ENCODE measurements at regions not wholly inside any gene's neighbourhood (a gene's known extent, or its start where the extent isn't known, plus 50 kb on each side); places are given as distances from the start of the nearest gene placed in this dataset.

DNA sequence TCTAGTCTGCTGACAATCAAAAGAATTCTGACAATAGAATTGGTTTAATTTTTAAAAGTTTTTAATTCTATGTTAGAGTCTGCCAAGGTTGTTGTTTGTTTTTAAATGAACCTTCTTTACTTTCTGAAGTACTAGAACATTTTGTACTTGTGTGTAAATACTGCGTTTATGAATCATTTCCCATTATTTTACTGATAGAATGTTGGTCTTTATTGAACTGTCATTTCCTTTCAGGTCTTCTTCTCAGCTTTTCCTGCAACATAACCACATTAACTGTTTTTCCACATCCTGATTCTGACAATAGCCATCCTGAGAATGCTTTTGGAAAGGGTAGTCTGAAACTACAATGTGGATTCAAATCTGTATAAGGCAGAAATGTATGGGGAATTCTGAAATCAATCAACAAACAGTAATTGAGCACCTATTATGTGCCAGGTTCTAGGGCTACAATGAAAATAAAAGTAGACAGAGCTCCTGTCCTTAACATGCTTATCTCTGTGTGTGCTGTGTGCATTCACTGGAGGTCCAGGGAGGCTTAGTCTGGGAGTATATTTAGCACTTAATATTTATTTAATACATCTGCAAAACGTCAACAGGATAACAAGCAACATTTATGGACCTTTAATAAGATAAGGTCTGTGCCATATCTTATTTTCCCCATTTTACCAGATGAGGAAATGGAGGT, 73.1 kb upstream of the SLC38A2 start:
- DNase-seq = no peak

DNA sequence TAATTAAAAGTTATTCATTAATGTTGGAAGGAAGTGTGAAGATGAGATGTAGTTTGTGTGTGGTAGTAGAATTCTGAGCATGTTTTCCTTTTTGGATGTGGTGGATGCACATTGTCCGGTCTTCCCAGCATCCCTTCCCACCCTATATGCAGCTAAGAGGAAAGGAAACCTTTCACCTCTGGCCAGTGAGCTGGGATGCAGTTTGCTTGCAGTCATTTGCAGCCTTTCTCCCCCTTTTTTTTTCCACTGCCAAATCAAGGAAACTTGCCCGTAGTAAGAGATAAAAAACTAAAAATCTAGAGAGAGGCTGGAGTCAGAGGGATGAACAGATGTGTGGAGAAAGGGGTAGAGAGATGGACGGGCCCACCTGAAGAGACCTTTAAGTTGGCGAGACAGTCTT, 72.5 kb upstream of the SLC38A2 start:
- no peak for DNase-seq

DNA sequence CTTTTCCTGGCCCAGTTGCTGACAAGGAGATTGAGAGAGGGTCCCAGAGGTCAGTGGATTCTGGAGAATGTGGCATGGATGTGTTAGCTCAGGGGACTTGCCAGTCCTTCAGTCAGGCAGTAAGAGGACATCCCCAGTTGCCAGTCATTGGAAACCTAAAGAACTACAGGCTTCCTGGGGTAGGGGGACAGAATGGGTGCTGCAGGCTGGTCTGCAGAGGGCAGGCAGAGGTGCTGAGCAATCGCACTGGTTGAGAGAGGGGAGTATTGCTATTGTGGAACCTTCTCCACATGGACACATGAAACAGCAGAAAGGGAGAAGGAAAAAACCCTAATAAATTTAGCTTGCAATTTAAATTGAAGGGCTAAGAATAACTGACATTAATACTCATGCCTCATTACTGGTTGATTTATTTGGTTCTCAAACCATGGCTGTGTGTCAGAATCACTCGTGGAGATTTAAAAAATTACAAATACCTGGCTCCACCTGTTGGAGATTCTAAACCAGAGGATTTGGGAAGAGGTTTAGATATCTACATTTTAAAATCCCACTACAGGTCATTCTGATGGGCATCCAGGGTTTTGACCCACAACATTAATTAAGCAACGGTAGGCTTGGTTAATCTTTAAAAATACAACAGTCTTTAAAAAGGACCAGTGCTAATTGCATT, 71.2 kb upstream of the SLC38A2 start:
- DNase-seq = no peak

DNA sequence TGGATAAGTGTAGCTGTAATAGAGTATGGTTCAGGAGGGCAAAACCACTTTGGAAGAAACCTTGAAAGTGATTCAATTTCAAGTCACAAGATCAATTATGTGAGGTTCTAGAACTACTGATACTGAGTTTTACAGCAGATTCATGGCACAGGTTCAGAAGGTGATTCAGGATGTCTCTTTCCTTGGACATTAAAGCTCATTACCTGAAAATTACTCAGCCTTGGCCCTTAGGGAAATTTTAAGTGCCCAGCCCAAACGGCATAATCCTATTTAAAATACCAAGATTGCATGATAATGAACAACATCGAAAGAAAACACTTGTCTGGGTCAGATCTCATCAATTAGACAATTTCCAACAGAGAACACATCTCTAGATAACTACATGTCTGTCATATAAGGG, 70.2 kb upstream of the SLC38A2 start:
- no peak for DNase-seq

DNA sequence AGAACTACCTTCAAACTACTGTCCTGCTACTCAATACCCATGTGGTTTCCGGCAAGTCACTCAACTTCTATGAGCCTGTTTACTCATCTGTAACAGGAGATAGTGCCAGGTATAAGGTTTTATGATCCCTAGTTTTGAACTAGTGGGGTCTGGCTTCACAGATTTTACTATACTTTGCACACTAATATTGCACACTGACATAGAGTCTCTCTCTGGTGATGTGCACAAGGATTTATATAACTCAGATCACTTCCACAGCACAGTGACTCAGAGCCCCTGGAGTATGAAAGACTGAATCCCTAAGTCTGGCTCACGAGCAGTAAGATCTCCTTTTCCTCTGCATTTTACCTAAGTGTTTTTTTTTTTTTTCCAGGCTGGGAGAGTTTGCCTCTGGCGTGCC, 69.7 kb upstream of the SLC38A2 start:
- DNase-seq = no peak

DNA sequence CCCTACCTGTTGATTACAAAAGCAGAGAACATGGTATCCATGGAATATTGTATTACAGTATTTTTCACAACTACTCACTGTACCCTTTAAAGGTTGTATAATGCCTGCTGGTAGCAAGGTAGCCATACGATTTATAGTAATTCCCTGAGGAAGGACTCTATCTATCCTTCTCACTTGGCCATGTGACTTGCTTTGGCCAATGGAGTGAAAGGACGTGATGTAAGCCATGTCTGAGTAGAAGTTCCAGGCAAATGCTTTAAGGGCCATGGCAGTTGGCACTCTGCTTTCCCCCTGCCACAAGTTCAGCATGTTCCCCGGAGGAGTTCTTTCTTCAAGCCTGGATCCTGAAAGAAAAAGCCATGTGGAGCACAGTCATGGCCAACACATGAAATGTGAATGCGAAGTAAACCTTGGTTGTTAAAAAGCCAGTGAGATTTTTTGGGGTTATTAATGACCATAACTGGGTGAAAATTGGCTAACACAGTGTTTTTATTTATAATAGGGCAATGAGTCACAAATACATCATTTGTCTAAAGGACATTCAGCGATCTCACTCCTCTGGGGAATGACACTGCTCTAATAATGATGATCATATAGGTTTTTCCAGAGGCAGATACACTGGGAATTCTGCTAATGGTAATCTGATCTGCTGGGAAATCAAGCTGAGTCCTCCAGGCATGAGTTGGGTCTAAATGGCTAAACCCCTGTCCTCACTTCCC, 67.4 kb upstream of the SLC38A2 start:
- DNase-seq = no peak

DNA sequence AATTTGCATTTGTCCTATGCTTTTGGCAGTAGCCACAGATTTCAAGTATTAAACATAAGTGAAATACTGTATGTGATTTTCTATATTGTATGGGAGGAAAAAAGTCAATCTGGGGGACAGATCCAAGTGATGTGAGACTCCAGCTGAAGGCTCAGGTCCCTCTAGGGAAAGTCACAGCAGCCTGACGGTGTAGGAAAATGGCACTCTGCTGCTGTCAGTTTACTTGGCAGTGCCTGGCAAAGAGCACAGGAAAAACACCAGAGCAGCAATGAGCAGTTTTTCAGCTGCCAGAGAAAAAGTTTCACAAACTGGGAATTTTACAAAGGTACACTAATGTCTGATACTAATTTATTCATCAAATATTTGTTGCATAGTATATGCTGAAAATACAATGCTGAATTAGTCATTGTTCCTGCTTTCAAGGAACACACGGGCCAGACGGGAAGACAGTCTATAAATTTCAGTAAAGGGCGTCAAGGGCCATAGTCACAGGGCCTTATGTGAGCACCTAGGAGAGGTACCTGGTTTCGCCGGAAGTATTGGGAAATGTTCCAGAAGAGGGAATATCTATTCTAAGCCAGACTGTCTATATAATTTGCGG, 66.2 kb upstream of the SLC38A2 start:
- DNase-seq = no peak

DNA sequence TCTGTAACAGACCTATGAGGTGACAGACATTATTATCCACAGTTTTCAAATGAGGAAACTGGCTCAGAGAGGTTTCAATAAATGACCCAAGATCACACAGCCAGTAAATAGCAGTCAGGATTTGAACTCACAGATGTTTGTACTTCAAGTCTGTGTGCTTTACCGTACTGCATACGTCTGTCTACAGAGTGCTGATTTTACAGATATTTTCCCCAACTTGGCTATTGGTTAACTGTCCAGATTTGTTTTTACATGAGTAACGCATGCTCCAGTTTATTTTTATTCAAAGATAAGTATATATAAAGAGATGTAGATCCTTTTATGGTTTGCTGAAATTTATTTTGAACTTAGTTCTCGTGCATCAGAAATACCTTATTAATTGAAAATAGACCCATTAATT, 65.7 kb upstream of the SLC38A2 start:
- no peak for DNase-seq

DNA sequence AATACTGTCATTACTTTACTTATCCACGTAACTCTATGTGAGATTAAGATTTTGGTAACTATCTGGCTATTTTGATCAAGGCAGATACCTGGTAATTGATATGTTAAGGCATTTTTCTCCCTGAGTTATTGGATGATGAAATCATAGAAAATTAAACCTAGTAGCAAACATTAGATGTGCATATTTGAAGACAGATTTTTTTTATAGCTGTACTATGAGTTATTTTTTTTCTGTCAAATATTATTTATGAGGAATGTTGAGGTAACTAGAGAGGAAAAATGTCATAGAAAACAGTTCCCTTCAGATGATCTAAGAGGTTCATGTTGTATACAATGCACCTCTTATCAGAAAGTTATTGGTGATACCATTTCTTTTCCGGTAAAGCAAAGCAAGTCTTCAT, 64.9 kb upstream of the SLC38A2 start:
- no peak for DNase-seq

DNA sequence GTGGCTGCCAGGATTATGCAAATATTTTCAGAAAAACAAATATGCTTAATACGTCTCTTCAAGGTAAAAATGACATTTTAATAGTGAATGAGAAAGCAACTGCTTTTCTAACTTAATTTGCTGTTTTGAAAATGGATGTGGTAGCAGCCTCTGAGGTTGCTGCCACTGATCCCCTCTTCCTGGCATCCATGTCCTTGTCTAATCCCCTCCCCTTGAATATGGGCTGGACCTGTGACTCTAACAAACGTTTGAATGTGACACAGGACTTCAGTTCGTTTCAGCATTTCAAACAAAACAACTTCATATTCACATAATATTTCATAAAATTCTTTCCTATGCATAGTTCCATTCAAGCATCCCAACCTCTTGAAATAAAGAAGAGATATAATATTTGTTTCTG, 64.2 kb upstream of the SLC38A2 start:
- DNase-seq = no peak

DNA sequence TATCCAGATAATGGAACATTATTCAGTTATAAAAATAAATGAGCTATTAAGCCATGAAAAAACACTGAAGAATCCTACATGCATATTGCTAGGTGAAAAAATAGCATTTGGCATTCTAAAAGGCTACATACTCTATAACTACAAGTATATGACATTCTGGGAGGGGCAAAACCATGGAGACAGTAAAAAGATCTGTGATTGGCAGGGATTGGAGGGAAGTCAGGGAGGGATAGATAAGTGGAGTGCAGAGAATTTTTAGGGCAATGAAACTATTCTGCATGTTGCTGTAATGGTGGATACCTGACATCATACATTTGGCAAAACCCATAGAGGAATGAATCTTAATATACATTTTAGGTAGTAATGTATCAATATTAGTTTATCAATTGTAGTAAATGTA, 63.1 kb upstream of the SLC38A2 start:
- no peak for DNase-seq

DNA sequence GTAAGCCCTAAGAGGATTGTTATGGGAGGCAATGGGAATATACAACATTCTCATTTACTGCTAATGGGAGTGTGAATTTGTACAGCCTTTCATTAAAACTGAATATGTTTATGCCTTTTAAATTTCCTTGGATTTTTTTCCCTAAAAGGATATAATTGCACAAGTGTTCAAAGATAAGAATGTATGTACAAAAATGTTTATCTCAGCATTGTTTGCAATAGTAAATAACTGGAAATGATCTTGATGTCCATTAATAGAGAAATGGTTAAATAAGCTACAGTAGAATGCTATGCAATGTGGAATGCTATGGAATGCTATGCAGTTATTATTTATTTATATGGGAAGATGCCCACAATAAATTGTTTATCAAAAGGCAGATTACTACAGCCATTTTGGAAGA, 62.5 kb upstream of the SLC38A2 start:
- DNase-seq = no peak

DNA sequence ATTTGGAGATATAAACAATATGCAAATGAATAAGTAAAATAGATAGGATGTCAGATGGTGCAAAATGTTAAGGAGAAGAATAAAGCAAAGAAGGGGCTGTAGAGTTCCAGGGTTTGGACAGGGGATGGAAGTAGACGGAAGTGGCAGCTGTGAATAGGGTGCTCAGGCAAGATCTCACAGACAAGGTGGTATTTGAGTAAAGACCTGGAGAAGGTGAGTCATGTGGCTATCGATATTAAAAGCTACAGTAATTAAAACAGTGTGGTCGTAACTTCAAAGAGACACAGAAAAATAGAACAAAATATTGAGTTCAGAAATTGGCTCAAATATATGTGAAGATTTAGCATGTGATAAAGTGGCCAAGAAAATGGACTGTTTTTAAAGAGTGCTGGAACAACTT, 61.3 kb upstream of the SLC38A2 start:
- DNase-seq = no peak

DNA sequence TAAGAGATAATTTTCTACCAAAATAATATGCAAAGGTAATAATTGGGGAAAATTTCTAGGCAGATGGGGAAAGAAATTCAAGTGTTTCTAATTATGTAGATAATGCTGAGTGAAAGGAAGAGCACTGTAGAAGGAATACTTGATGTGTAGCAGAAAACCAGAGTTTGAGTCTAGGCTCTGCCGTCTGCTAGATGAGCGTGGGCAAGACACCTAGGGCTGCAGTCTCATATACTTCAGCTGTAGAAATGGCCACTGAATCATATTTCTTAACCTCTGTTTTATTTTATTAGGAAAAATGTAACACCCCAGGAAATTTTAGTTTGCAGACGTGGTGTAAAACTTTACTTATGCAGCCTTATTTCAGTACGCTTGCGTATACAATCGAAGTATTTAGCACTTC, 59.8 kb upstream of the SLC38A2 start:
- no peak for DNase-seq

DNA sequence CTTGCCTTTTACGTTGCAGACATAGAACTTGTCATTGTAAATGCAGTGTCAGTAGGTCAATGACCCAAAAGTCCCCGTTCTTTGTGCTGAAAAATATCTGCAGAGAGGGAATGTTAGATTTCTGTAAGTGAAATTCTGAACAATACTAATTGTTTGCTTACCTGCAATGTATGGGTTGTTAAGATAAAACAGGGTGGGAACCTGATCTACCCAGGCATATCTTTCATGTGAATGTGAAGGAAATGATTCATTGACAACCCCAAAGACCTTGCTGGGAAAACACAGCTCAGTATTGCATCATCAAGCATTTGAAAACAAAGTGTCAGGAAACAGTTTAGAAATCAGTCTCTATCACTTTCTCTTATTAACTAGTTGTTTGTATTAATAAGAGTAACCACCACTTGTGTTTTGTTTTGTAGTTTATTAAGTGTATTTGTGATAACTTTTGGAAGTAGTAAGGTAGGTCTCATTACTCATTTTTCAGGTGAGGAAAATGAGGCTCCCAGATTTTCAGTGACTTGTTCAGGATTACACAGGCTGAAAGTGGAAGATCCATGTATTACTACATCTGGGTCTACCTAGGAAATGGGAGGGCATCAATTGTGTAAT, 57.9 kb upstream of the SLC38A2 start:
- no peak for DNase-seq
